ENCODE measurements at regions not wholly inside any gene's neighbourhood (a gene's known extent, or its start where the extent isn't known, plus 50 kb on each side); places are given as distances from the start of the nearest gene placed in this dataset.

DNA sequence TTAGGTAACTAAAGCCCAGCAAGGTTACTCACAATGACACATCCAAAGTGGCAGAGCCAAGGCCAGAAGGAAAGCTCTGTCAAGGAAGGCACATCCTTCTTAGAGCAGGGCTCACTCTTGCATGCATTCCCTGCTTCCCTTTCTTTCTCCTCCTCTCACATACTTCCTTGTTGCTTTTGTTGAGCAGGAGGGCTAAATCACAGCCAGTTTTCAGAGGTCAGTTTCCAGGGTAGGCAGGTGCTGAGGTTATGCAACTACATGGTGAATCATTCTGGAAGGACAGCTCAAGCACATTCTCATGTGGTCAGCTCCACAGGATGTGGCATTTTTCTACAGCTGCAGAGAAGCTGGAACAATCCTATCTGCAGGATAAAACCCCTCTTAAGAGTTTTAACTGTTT, 275.6 kb downstream of the ZNF621 start:
- no peaks in the 10 kb centered on the region for H3K27me3 ChIP-seq (ENCODE audit: insufficient read depth, low read depth, severe bottlenecking)
- H3K36me3 ChIP-seq = no peaks in the 10 kb centered on the region
- DNase-seq = no peak
- no peaks in the 10 kb centered on the region for H3K9me3 ChIP-seq (ENCODE audit: severe bottlenecking)
- H3K27ac ChIP-seq = no peak overlapping the region
- no peak overlapping the region for H3K4me3 ChIP-seq (ENCODE audit: low read depth, low read length)
- no peak for TF ChIP-seq CTCF (IDR thresholded peaks at IDR 0.05; ENCODE audit: low read depth, low read length)

DNA sequence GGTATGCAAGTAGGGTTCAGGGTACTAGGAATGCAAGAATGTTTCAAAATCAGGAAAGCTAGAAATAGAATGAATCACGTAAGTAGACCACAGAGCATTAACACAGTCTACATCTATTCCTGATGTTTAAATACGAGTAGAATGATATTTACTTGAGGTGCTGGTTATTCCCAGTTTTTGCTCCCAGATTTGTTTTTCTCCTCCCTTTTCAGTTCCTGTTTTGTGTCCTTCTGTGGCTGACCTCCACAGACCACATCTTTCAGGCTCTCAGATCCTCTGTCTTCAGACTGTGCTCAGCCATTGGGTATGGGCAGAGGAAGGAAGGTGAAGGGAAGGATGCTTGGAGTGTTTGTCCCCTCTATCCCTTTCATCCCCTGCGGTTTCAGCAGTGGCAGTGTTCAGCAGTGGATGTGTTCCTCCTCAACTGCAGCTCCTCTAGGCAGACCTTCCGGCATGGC, 276.6 kb downstream of the ZNF621 start:
- no peak overlapping the region for H3K4me3 ChIP-seq (ENCODE audit: low read depth, low read length)
- no peak for DNase-seq
- no peaks in the 10 kb centered on the region for H3K9me3 ChIP-seq (ENCODE audit: severe bottlenecking)
- H3K36me3 ChIP-seq = no peaks in the 10 kb centered on the region
- TF ChIP-seq CTCF (IDR thresholded peaks at IDR 0.05; ENCODE audit: low read depth, low read length) = no peak
- no peaks in the 10 kb centered on the region for H3K27me3 ChIP-seq (ENCODE audit: insufficient read depth, low read depth, severe bottlenecking)
- H3K27ac ChIP-seq = no peak overlapping the region

GRCh38 chr3:40803311-40803710, 278.6 kb downstream of the ZNF621 start:
- Histone ChIP-seq H3K27me3 (ENCODE audit: insufficient read depth, low read depth, severe bottlenecking) (no peaks in the 10 kb centered on the region), H3K36me3 (no peaks in the 10 kb centered on the region), H3K9me3 (ENCODE audit: severe bottlenecking) (no peaks in the 10 kb centered on the region), H3K4me3 (ENCODE audit: low read depth, low read length) (no peak overlapping the region), H3K27ac (no peak overlapping the region)
- TF ChIP-seq CTCF (IDR thresholded peaks at IDR 0.05; ENCODE audit: low read depth, low read length) = no peak
- no peak for DNase-seq

GRCh38 chr3:40805456-40805855, 280.7 kb downstream of the ZNF621 start:
- DNase-seq = no peak
- Histone ChIP-seq H3K27me3 (ENCODE audit: insufficient read depth, low read depth, severe bottlenecking) (no peaks in the 10 kb centered on the region), H3K36me3 (no peaks in the 10 kb centered on the region), H3K9me3 (ENCODE audit: severe bottlenecking) (no peaks in the 10 kb centered on the region), H3K4me3 (ENCODE audit: low read depth, low read length) (no peak overlapping the region), H3K27ac (no peak overlapping the region)
- no peak for TF ChIP-seq CTCF (IDR thresholded peaks at IDR 0.05; ENCODE audit: low read depth, low read length)

GRCh38 chr3:40810813-40811212, 286.1 kb downstream of the ZNF621 start:
- no peak for TF ChIP-seq CTCF (IDR thresholded peaks at IDR 0.05; ENCODE audit: low read depth, low read length)
- no peak for DNase-seq
- Histone ChIP-seq H3K36me3 (no peaks in the 10 kb centered on the region), H3K27me3 (ENCODE audit: insufficient read depth, low read depth, severe bottlenecking) (no peaks in the 10 kb centered on the region), H3K4me3 (ENCODE audit: low read depth, low read length) (no peak overlapping the region), H3K9me3 (ENCODE audit: severe bottlenecking) (no peaks in the 10 kb centered on the region), H3K27ac (no peak overlapping the region)

DNA sequence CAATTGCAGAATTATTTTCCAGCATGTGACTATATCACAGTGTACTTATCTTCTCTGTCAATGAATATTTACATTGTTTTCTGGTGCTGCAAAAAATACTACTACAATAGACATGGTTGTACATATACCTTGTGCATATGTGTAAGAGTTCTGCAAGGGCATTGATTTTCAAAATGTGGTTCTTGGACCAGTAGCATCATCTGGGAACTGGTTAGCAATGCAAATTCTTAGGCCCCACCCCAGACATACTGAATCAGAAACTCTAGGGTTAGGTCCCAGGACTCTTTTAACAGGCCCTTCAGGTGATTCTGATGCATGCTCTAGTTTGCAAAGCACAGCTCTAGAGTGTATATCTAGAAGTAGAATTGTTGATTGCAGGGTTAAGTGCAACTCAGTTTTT, 292.3 kb downstream of the ZNF621 start:
- no peak overlapping the region for H3K27ac ChIP-seq
- no peak overlapping the region for H3K4me3 ChIP-seq (ENCODE audit: low read depth, low read length)
- H3K36me3 ChIP-seq = no peaks in the 10 kb centered on the region
- TF ChIP-seq CTCF (IDR thresholded peaks at IDR 0.05; ENCODE audit: low read depth, low read length) = no peak
- no peaks in the 10 kb centered on the region for H3K27me3 ChIP-seq (ENCODE audit: insufficient read depth, low read depth, severe bottlenecking)
- H3K9me3 ChIP-seq (ENCODE audit: severe bottlenecking) = no peaks in the 10 kb centered on the region
- DNase-seq = no peak
